Esophagus muscularis mucosa (tissue), 3 donors: ENCODE measurements at regions not wholly inside any gene's neighbourhood (a gene's known extent, or its start where the extent isn't known, plus 50 kb on each side); places are given as distances from the start of the nearest gene placed in this dataset.

Experiments
- CTCF ChIP-seq, 3 experiments: fragments of 200-600 bp in 2 of 3; fragments of 450-650 bp in 1 of 3; sonication (generic) in 2 of 3; IDR thresholded peaks; one replicate each; pipeline ENCODE4 v1.5.1; 2017 to 2019; ENCODE audit warnings: antibody characterized with exemption in 3 of 3, mild to moderate bottlenecking in 2 of 3, moderate library complexity in 1 of 3
- POLR2A ChIP-seq: fragments of 450-650 bp; IDR thresholded peaks from one replicate; pipeline ENCODE4 v1.6.1; 2017; ENCODE audit warnings: antibody characterized with exemption, moderate library complexity, mild to moderate bottlenecking, low read depth
- POLR2AphosphoS5 ChIP-seq, 2 donors: sonication (generic); formaldehyde crosslinking; IDR thresholded peaks; one replicate each; pipeline ENCODE4 v1.6.1; 2017; ENCODE audit warnings: antibody characterized with exemption in 2 of 2

- no peak for TF ChIP-seq POLR2AphosphoS5 (IDR thresholded peaks at IDR 0.05)
- TF ChIP-seq CTCF (IDR thresholded peaks at IDR 0.05): no peak
- TF ChIP-seq POLR2A: no peak
These were observed 208.5 kb downstream of the ARHGEF9 start for GRCh38 chrX:63576533-63576932.
